ENCODE measurements at regions not wholly inside any gene's neighbourhood (a gene's known extent, or its start where the extent isn't known, plus 50 kb on each side); places are given as distances from the start of the nearest gene placed in this dataset.

DNA sequence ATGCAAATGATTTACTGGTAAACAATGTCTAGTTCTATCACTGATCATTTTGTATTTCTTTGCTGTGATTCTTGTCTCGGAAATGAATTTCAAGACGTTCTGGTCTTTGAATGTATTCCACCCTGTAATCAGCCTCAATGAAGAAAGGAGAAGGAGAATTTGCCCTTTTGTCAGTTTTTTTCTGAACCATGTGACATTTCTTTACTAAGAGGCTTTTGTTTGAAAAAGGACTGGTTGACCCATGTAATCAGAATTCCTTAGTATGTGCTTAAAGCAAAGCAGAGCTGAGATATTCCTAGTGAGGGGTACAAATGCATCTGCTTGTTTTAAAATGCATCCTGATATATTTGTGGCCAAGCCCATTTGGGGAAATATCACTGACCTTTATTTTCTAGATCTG, 581.6 kb downstream of the ETV1 start:
- Histone ChIP-seq H3K4me3 (ENCODE audit: low read length in 2 of 2) (no peak overlapping the region), H3K27me3 (ENCODE audit: control insufficient read depth in 1 of 2, insufficient read depth in 2 of 2, low read length in 2 of 2) (no peaks in the 10 kb centered on the region), H3K36me3 (ENCODE audit: control insufficient read depth in 2 of 2, insufficient read depth in 2 of 2, low read length in 2 of 2) (no peaks in the 10 kb centered on the region), H3K9ac (ENCODE audit: low read length in 2 of 2) (no peak overlapping the region), H3K27ac (ENCODE audit: low read length) (no peak overlapping the region), H3K4me1 (ENCODE audit: control insufficient read depth, insufficient read depth, low read length) (no peaks in the 10 kb centered on the region), H3K9me3 (ENCODE audit: control insufficient read depth in 2 of 2, low read length in 2 of 2) (no peaks in the 10 kb centered on the region)

DNA sequence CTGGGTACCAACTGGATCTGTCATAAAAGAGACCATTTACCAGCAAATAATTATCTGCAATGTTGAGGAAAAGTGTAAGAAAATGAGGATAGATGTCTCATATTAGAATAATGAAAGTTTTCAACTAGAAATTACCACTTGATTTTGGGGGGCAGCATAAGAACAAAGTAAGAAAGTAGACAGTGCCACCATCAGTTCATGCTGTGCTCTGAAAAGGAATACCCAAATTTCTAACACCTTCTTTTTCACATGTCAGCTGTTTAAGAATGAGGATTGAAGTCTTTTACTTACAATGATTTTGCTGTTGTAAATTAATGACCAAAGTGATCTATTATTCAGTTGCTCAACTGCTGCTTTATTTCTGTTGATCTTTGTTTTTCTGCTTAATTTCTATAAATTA, 578.3 kb downstream of the ETV1 start:
- H3K27ac ChIP-seq (ENCODE audit: low read length): no peak overlapping the region
- H3K4me1 ChIP-seq (ENCODE audit: control insufficient read depth, insufficient read depth, low read length): no peaks in the 10 kb centered on the region
- no peaks in the 10 kb centered on the region for H3K9me3 ChIP-seq (ENCODE audit: control insufficient read depth in 2 of 2, low read length in 2 of 2)
- H3K9ac ChIP-seq (ENCODE audit: low read length in 2 of 2): no peak overlapping the region
- H3K36me3 ChIP-seq (ENCODE audit: control insufficient read depth in 2 of 2, insufficient read depth in 2 of 2, low read length in 2 of 2): no peaks in the 10 kb centered on the region
- no peaks in the 10 kb centered on the region for H3K27me3 ChIP-seq (ENCODE audit: control insufficient read depth in 1 of 2, insufficient read depth in 2 of 2, low read length in 2 of 2)
- H3K4me3 ChIP-seq (ENCODE audit: low read length in 2 of 2): no peak overlapping the region

GRCh38 chr7:13411636-13412035, 577.8 kb downstream of the ETV1 start:
- H3K27me3 ChIP-seq (ENCODE audit: control insufficient read depth in 1 of 2, insufficient read depth in 2 of 2, low read length in 2 of 2): no peaks in the 10 kb centered on the region
- H3K4me3 ChIP-seq (ENCODE audit: low read length in 2 of 2): no peak overlapping the region
- H3K4me1 ChIP-seq (ENCODE audit: control insufficient read depth, insufficient read depth, low read length): no peaks in the 10 kb centered on the region
- H3K27ac ChIP-seq (ENCODE audit: low read length): no peak overlapping the region
- no peak overlapping the region for H3K9ac ChIP-seq (ENCODE audit: low read length in 2 of 2)
- no peaks in the 10 kb centered on the region for H3K9me3 ChIP-seq (ENCODE audit: control insufficient read depth in 2 of 2, low read length in 2 of 2)
- no peaks in the 10 kb centered on the region for H3K36me3 ChIP-seq (ENCODE audit: control insufficient read depth in 2 of 2, insufficient read depth in 2 of 2, low read length in 2 of 2)

DNA sequence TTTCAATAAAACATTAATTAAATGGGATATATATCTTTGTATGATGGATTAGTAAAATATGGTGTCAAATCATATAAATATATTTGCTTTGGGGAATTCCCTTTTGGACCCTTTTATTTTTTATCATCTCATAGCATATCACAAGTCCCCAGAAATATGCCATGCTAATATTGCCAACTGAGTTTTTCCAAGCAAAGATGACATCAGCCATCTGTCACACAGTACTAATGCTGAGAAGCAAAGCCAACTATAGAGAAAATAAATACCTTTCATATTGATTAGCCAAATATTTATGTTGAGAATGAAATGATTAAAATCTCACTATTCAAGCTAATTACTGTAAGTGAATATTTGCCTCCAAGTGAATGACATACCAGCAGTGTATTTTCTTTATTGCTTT, 575.3 kb downstream of the ETV1 start:
- Histone ChIP-seq H3K27me3 (ENCODE audit: control insufficient read depth in 1 of 2, insufficient read depth in 2 of 2, low read length in 2 of 2) (no peaks in the 10 kb centered on the region), H3K27ac (ENCODE audit: low read length) (no peak overlapping the region), H3K36me3 (ENCODE audit: control insufficient read depth in 2 of 2, insufficient read depth in 2 of 2, low read length in 2 of 2) (no peaks in the 10 kb centered on the region), H3K9me3 (ENCODE audit: control insufficient read depth in 2 of 2, low read length in 2 of 2) (no peaks in the 10 kb centered on the region), H3K9ac (ENCODE audit: low read length in 2 of 2) (no peak overlapping the region), H3K4me3 (ENCODE audit: low read length in 2 of 2) (peak overlapping the region in 1 of 2 donors; percentile 18), H3K4me1 (ENCODE audit: control insufficient read depth, insufficient read depth, low read length) (no peaks in the 10 kb centered on the region)

DNA sequence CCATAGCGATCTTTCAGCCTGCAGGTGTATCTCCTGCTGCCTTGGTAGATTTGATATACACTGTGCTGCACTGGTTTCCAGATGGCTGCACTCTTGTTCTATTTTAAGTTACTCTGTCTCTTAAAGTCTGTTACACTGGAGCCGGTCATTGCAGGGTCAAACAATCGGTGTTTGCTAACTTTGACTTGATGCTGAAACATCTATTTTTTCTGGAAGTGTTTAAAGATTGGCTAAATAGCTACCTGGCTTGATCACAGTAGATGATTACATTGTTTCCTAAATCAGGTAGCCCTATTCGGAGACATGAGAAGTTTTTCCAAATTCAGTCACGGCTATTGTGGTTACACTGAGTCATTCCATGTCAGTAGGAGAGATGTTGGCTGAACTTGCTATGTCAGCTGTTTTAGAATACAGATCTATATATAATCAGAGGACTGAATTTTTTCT, 574.8 kb downstream of the ETV1 start:
- Histone ChIP-seq H3K27me3 (ENCODE audit: control insufficient read depth in 1 of 2, insufficient read depth in 2 of 2, low read length in 2 of 2) (no peaks in the 10 kb centered on the region), H3K4me1 (ENCODE audit: control insufficient read depth, insufficient read depth, low read length) (no peaks in the 10 kb centered on the region), H3K9ac (ENCODE audit: low read length in 2 of 2) (no peak overlapping the region), H3K9me3 (ENCODE audit: control insufficient read depth in 2 of 2, low read length in 2 of 2) (no peaks in the 10 kb centered on the region), H3K27ac (ENCODE audit: low read length) (no peak overlapping the region), H3K4me3 (ENCODE audit: low read length in 2 of 2) (peak overlapping the region in 1 of 2 donors; percentile 18), H3K36me3 (ENCODE audit: control insufficient read depth in 2 of 2, insufficient read depth in 2 of 2, low read length in 2 of 2) (no peaks in the 10 kb centered on the region)

DNA sequence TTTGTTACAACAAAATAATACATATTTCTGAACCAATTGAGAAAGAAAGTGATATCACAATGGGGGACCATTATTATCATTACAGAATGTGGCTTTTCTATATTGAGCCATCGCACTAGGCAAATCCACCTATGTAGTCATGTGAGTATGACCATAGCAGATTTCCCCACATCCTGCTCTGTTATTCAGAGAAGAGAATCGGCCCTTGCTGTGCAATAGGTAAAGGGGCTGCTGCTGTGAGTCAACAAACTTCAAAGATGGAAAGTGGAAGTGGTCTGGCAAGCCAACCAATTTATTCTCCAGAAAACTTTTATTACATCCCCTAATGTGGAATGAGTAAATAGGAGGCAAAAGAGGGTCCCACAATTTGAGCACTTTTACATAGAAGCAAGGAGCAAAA, 573.4 kb downstream of the ETV1 start:
- H3K27ac ChIP-seq (ENCODE audit: low read length): no peak overlapping the region
- no peaks in the 10 kb centered on the region for H3K27me3 ChIP-seq (ENCODE audit: control insufficient read depth in 1 of 2, insufficient read depth in 2 of 2, low read length in 2 of 2)
- H3K36me3 ChIP-seq (ENCODE audit: control insufficient read depth in 2 of 2, insufficient read depth in 2 of 2, low read length in 2 of 2): no peaks in the 10 kb centered on the region
- no peak overlapping the region for H3K9ac ChIP-seq (ENCODE audit: low read length in 2 of 2)
- H3K4me3 ChIP-seq (ENCODE audit: low read length in 2 of 2): no peak overlapping the region
- H3K4me1 ChIP-seq (ENCODE audit: control insufficient read depth, insufficient read depth, low read length): no peaks in the 10 kb centered on the region
- H3K9me3 ChIP-seq (ENCODE audit: control insufficient read depth in 2 of 2, low read length in 2 of 2): no peaks in the 10 kb centered on the region

DNA sequence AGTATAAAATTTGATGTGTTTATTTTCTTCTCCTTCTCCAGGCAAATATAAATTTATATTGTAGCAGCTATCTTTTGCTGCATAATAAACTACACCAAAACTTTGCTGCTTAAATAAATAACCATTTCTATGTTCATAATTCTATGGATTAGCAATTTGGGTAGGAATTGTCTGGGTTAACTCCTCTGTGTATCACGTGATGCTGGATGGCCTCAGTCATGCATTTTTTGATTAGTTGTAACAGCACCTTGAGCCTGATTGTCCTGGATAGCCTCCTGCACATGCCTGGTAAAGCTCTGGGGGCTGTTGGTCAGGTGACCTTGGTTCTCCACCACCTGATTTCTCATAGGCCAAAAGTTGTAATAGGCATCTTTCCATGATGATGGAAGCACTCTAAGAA, 572.9 kb downstream of the ETV1 start:
- no peak overlapping the region for H3K4me3 ChIP-seq (ENCODE audit: low read length in 2 of 2)
- no peak overlapping the region for H3K27ac ChIP-seq (ENCODE audit: low read length)
- H3K27me3 ChIP-seq (ENCODE audit: control insufficient read depth in 1 of 2, insufficient read depth in 2 of 2, low read length in 2 of 2): no peaks in the 10 kb centered on the region
- H3K4me1 ChIP-seq (ENCODE audit: control insufficient read depth, insufficient read depth, low read length): no peaks in the 10 kb centered on the region
- H3K36me3 ChIP-seq (ENCODE audit: control insufficient read depth in 2 of 2, insufficient read depth in 2 of 2, low read length in 2 of 2): no peaks in the 10 kb centered on the region
- no peaks in the 10 kb centered on the region for H3K9me3 ChIP-seq (ENCODE audit: control insufficient read depth in 2 of 2, low read length in 2 of 2)
- no peak overlapping the region for H3K9ac ChIP-seq (ENCODE audit: low read length in 2 of 2)

DNA sequence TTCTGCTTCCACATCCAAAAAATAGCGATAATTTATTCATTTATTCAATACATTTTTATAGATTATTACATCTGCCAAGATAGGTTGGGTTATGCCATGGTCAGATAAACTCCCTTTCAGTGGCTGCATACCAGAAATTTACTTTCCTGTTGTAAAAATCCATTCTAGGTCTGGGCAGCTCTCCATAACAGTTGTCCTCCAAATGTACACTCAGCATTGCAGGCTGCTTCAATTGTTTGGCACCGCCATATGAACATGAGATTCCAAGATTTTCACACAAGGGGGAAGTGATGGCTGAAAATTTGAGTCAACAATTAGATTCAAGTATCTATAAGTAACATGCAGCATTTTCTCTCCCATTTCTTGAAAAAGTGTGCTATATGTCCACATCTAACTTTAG, 568.7 kb downstream of the ETV1 start:
- no peak overlapping the region for H3K27ac ChIP-seq (ENCODE audit: low read length)
- H3K9ac ChIP-seq (ENCODE audit: low read length in 2 of 2): no peak overlapping the region
- no peak overlapping the region for H3K4me3 ChIP-seq (ENCODE audit: low read length in 2 of 2)
- no peaks in the 10 kb centered on the region for H3K36me3 ChIP-seq (ENCODE audit: control insufficient read depth in 2 of 2, insufficient read depth in 2 of 2, low read length in 2 of 2)
- no peaks in the 10 kb centered on the region for H3K9me3 ChIP-seq (ENCODE audit: control insufficient read depth in 2 of 2, low read length in 2 of 2)
- H3K27me3 ChIP-seq (ENCODE audit: control insufficient read depth in 1 of 2, insufficient read depth in 2 of 2, low read length in 2 of 2): no peaks in the 10 kb centered on the region
- no peaks in the 10 kb centered on the region for H3K4me1 ChIP-seq (ENCODE audit: control insufficient read depth, insufficient read depth, low read length)

- no peaks in the 10 kb centered on the region for H3K4me1 ChIP-seq (ENCODE audit: control insufficient read depth, insufficient read depth, low read length)
- no peak overlapping the region for H3K27ac ChIP-seq (ENCODE audit: low read length)
- no peaks in the 10 kb centered on the region for H3K36me3 ChIP-seq (ENCODE audit: control insufficient read depth in 2 of 2, insufficient read depth in 2 of 2, low read length in 2 of 2)
- no peaks in the 10 kb centered on the region for H3K9me3 ChIP-seq (ENCODE audit: control insufficient read depth in 2 of 2, low read length in 2 of 2)
- H3K27me3 ChIP-seq (ENCODE audit: control insufficient read depth in 1 of 2, insufficient read depth in 2 of 2, low read length in 2 of 2): no peaks in the 10 kb centered on the region
- H3K9ac ChIP-seq (ENCODE audit: low read length in 2 of 2): no peak overlapping the region
- no peak overlapping the region for H3K4me3 ChIP-seq (ENCODE audit: low read length in 2 of 2)
These were observed 567.7 kb downstream of the ETV1 start for GRCh38 chr7:13421776-13422175.

GRCh38 chr7:13433946-13434345, 555.5 kb downstream of the ETV1 start:
- Histone ChIP-seq H3K9ac (ENCODE audit: low read length in 2 of 2) (no peak overlapping the region), H3K9me3 (ENCODE audit: control insufficient read depth in 2 of 2, low read length in 2 of 2) (no peaks in the 10 kb centered on the region), H3K36me3 (ENCODE audit: control insufficient read depth in 2 of 2, insufficient read depth in 2 of 2, low read length in 2 of 2) (no peaks in the 10 kb centered on the region), H3K27ac (ENCODE audit: low read length) (no peak overlapping the region), H3K4me1 (ENCODE audit: control insufficient read depth, insufficient read depth, low read length) (no peaks in the 10 kb centered on the region), H3K4me3 (ENCODE audit: low read length in 2 of 2) (no peak overlapping the region), H3K27me3 (ENCODE audit: control insufficient read depth in 1 of 2, insufficient read depth in 2 of 2, low read length in 2 of 2) (no peaks in the 10 kb centered on the region)

- no peaks in the 10 kb centered on the region for H3K27me3 ChIP-seq (ENCODE audit: control insufficient read depth in 1 of 2, insufficient read depth in 2 of 2, low read length in 2 of 2)
- H3K9ac ChIP-seq (ENCODE audit: low read length in 2 of 2): no peak overlapping the region
- no peak overlapping the region for H3K27ac ChIP-seq (ENCODE audit: low read length)
- H3K4me1 ChIP-seq (ENCODE audit: control insufficient read depth, insufficient read depth, low read length): no peaks in the 10 kb centered on the region
- no peaks in the 10 kb centered on the region for H3K36me3 ChIP-seq (ENCODE audit: control insufficient read depth in 2 of 2, insufficient read depth in 2 of 2, low read length in 2 of 2)
- H3K4me3 ChIP-seq (ENCODE audit: low read length in 2 of 2): no peak overlapping the region
- no peaks in the 10 kb centered on the region for H3K9me3 ChIP-seq (ENCODE audit: control insufficient read depth in 2 of 2, low read length in 2 of 2)
These were observed 547.2 kb downstream of the ETV1 start for GRCh38 chr7:13442226-13442625.

DNA sequence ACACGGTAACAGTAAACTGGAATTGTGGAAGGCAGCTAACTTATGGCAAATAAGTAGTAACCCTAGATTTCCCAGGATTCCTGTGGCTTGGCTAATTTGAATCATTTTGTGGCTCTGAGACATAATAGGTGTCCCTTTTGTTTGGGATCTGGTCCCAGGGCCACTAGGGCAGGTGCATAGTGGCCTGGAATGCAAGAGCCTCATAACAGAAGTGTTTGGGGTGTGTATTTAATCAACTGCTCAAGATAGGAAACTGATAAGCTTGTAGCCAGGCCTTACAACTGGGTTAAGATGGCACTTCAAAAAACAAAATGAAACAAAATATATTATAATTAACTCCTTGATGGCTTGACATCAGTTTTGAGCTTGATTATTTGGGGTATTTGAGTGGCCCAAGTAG, 541.8 kb downstream of the ETV1 start:
- Histone ChIP-seq H3K9me3 (ENCODE audit: control insufficient read depth in 2 of 2, low read length in 2 of 2) (no peaks in the 10 kb centered on the region), H3K4me1 (ENCODE audit: control insufficient read depth, insufficient read depth, low read length) (no peaks in the 10 kb centered on the region), H3K4me3 (ENCODE audit: low read length in 2 of 2) (no peak overlapping the region), H3K27me3 (ENCODE audit: control insufficient read depth in 1 of 2, insufficient read depth in 2 of 2, low read length in 2 of 2) (no peaks in the 10 kb centered on the region), H3K27ac (ENCODE audit: low read length) (no peak overlapping the region), H3K36me3 (ENCODE audit: control insufficient read depth in 2 of 2, insufficient read depth in 2 of 2, low read length in 2 of 2) (no peaks in the 10 kb centered on the region), H3K9ac (ENCODE audit: low read length in 2 of 2) (no peak overlapping the region)

All from stomach smooth muscle (tissue), 2 donors.